Epithelial cell of proximal tubule (primary cell): ENCODE measurements at regions not wholly inside any gene's neighbourhood (a gene's known extent, or its start where the extent isn't known, plus 50 kb on each side); places are given as distances from the start of the nearest gene placed in this dataset.
"Not testable (repeated sequence)": the region's sequence is repeated elsewhere in the genome, so short reads cannot be mapped to it uniquely, and the experiment has no call there.

Experiments used
- DNase-seq: peaks from one replicate; pipeline ENCODE4 v3.0.0-alpha.2; 2011; ENCODE audit warnings: low read depth
- H3K4me3 ChIP-seq: 2 replicates; pipeline ENCODE4 v1.5.1; 2011; ENCODE audit warnings: low read depth, mild to moderate bottlenecking, low read length
- CTCF ChIP-seq: conservative IDR thresholded peaks from 2 replicates; pipeline ENCODE4 v1.5.1; 2012; ENCODE audit warnings: low read depth, mild to moderate bottlenecking, low read length

- no peak overlapping the region for H3K4me3 ChIP-seq
- DNase-seq = no peak
- TF ChIP-seq CTCF = no peak
Observed at GRCh38 chr10:3263082-3263481, 90.5 kb upstream of the PITRM1 start.

- no peak for TF ChIP-seq CTCF
- H3K4me3 ChIP-seq = no peak overlapping the region
- DNase-seq = no peak
Observed at GRCh38 chr10:3261921-3262320, 89.3 kb upstream of the PITRM1 start.

- no peak for TF ChIP-seq CTCF
- no peak overlapping the region for H3K4me3 ChIP-seq
- DNase-seq = no peak
Observed at GRCh38 chr10:3260066-3260834, 87.7 kb upstream of the PITRM1 start.

GRCh38 chr10:3259499-3259898 is 86.9 kb upstream of the PITRM1 start:
- TF ChIP-seq CTCF = no peak
- DNase-seq = no peak
- H3K4me3 ChIP-seq = no peak overlapping the region

GRCh38 chr10:3258394-3258793 is 85.8 kb upstream of the PITRM1 start:
- H3K4me3 ChIP-seq = no peak overlapping the region
- no peak for TF ChIP-seq CTCF
- no peak for DNase-seq

GRCh38 chr10:3255616-3256015 is 83.0 kb upstream of the PITRM1 start:
- TF ChIP-seq CTCF = no peak
- H3K4me3 ChIP-seq = no peak overlapping the region
- no peak for DNase-seq

- TF ChIP-seq CTCF = no peak
- DNase-seq = no peak
- H3K4me3 ChIP-seq = no peak overlapping the region
Observed at GRCh38 chr10:3255075-3255474, 82.5 kb upstream of the PITRM1 start.

GRCh38 chr10:3253974-3254373 is 81.4 kb upstream of the PITRM1 start:
- not testable (repeated sequence) for DNase-seq, H3K4me3 ChIP-seq
